ENCODE measurements at regions not wholly inside any gene's neighbourhood (a gene's known extent, or its start where the extent isn't known, plus 50 kb on each side); places are given as distances from the start of the nearest gene placed in this dataset.

- H3K4me3 ChIP-seq (ENCODE audit: control insufficient read depth in 2 of 3, extremely low read depth in 1 of 3, insufficient read depth in 2 of 3, low read depth in 1 of 3, low read length in 3 of 3), result no peak overlapping the region
- no peak for TF ChIP-seq CTCF (optimal IDR thresholded peaks at IDR 0.05 in 1 of 3, IDR thresholded peaks at IDR 0.05 in 1 of 3, conservative IDR thresholded peaks at IDR 0.05 in 1 of 3; ENCODE audit: extremely low read depth in 1 of 3, insufficient read depth in 2 of 3, low read length in 3 of 3)
- no peak for TF ChIP-seq EZH2 (IDR thresholded peaks at IDR 0.05; ENCODE audit: low read length)
- H3K4me2 ChIP-seq (ENCODE audit: control insufficient read depth, extremely low read depth, insufficient read depth, low read depth, low read length), result no peak overlapping the region
- H3K9me1 ChIP-seq (ENCODE audit: control insufficient read depth, extremely low read depth, insufficient read depth, low read length), result no peaks in the 10 kb centered on the region
- H3K79me2 ChIP-seq (ENCODE audit: control insufficient read depth, insufficient read depth, low read length), result no peaks in the 10 kb centered on the region
- no peaks in the 10 kb centered on the region for H3K27me3 ChIP-seq (ENCODE audit: control insufficient read depth, extremely low read depth, insufficient read depth, low read length)
- no peaks in the 10 kb centered on the region for H3K36me3 ChIP-seq (ENCODE audit: control insufficient read depth in 2 of 2, extremely low read depth in 1 of 2, insufficient read depth in 2 of 2, low read length in 2 of 2)
- no peak overlapping the region for H3K27ac ChIP-seq (ENCODE audit: control insufficient read depth, insufficient read depth, low read length)
- H3K9ac ChIP-seq (ENCODE audit: control insufficient read depth, extremely low read depth, insufficient read depth, low read length), result no peak overlapping the region
- H2AFZ ChIP-seq (ENCODE audit: control insufficient read depth, low read length), result no peak overlapping the region
- FAIRE-seq (no peak), DNase-seq (ENCODE audit: low read depth, low spot score) (no peak)
- dilution Hi-C loops (cut with MboI; ENCODE audit: extremely low pct_ligation_motif_present, low sequenced_read_pairs), result no loop called here
- H3K9me3 ChIP-seq (ENCODE audit: control insufficient read depth, low read depth, low read length), result no peaks in the 10 kb centered on the region
- peaks cover 1% of the 10 kb centered on the region for H3K4me1 ChIP-seq (ENCODE audit: control insufficient read depth, extremely low read depth, insufficient read depth, low read length)
- H4K20me1 ChIP-seq (ENCODE audit: control insufficient read depth, extremely low read depth, insufficient read depth, low read length), result no peaks in the 10 kb centered on the region
Observed at GRCh38 chr12:31880340-31880739, 78.9 kb upstream of the RESF1 start.

GRCh38 chr12:31877884-31878283, 81.3 kb upstream of the RESF1 start:
- Histone ChIP-seq H3K36me3 (ENCODE audit: control insufficient read depth in 2 of 2, extremely low read depth in 1 of 2, insufficient read depth in 2 of 2, low read length in 2 of 2) (no peaks in the 10 kb centered on the region), H3K9me1 (ENCODE audit: control insufficient read depth, extremely low read depth, insufficient read depth, low read length) (no peaks in the 10 kb centered on the region), H3K79me2 (ENCODE audit: control insufficient read depth, insufficient read depth, low read length) (no peaks in the 10 kb centered on the region), H3K27ac (ENCODE audit: control insufficient read depth, insufficient read depth, low read length) (no peak overlapping the region), H4K20me1 (ENCODE audit: control insufficient read depth, extremely low read depth, insufficient read depth, low read length) (no peaks in the 10 kb centered on the region), H3K4me1 (ENCODE audit: control insufficient read depth, extremely low read depth, insufficient read depth, low read length) (peaks cover 5% of the 10 kb centered on the region), H3K9me3 (ENCODE audit: control insufficient read depth, low read depth, low read length) (no peaks in the 10 kb centered on the region), H2AFZ (ENCODE audit: control insufficient read depth, low read length) (no peak overlapping the region), H3K4me2 (ENCODE audit: control insufficient read depth, extremely low read depth, insufficient read depth, low read depth, low read length) (no peak overlapping the region), H3K9ac (ENCODE audit: control insufficient read depth, extremely low read depth, insufficient read depth, low read length) (no peak overlapping the region), H3K27me3 (ENCODE audit: control insufficient read depth, extremely low read depth, insufficient read depth, low read length) (no peaks in the 10 kb centered on the region), H3K4me3 (ENCODE audit: control insufficient read depth in 2 of 3, extremely low read depth in 1 of 3, insufficient read depth in 2 of 3, low read depth in 1 of 3, low read length in 3 of 3) (no peak overlapping the region)
- dilution Hi-C loops (cut with MboI; ENCODE audit: extremely low pct_ligation_motif_present, low sequenced_read_pairs), result no loop called here
- no peak for TF ChIP-seq EZH2 (IDR thresholded peaks at IDR 0.05; ENCODE audit: low read length)
- no peak for TF ChIP-seq CTCF (optimal IDR thresholded peaks at IDR 0.05 in 1 of 3, IDR thresholded peaks at IDR 0.05 in 1 of 3, conservative IDR thresholded peaks at IDR 0.05 in 1 of 3; ENCODE audit: extremely low read depth in 1 of 3, insufficient read depth in 2 of 3, low read length in 3 of 3)
- no peak for DNase-seq (ENCODE audit: low read depth, low spot score)
- FAIRE-seq, result no peak

All from keratinocyte (primary cell).